SU-DHL-6 (cell line): ENCODE measurements at regions not wholly inside any gene's neighbourhood (a gene's known extent, or its start where the extent isn't known, plus 50 kb on each side); places are given as distances from the start of the nearest gene placed in this dataset.

Experiments
- H2AFZ ChIP-seq: fragments of 200-600 bp; sonication (generic); 2 replicates; pipeline ENCODE4 v1.6.1; 2014; ENCODE audit warnings: low read depth, mild to moderate bottlenecking, moderate library complexity, mixed read lengths, antibody characterized with exemption, low read length; ENCODE audit not compliant: severe bottlenecking
- H3F3A ChIP-seq: fragments of 200-600 bp; shearing (Covaris generic); 2 replicates; pipeline ENCODE4 v1.6.0; 2016; ENCODE audit warnings: antibody characterized with exemption, mild to moderate bottlenecking; ENCODE audit not compliant: insufficient read depth
- H3K27ac ChIP-seq: fragments of 200-600 bp; sonication (generic); 2 replicates; pipeline ENCODE4 v1.5.1; 2016; ENCODE audit warnings: low read depth, mild to moderate bottlenecking, low read length, moderate library complexity, mixed read lengths
- H3K27me3 ChIP-seq: fragments of 200-600 bp; sonication (generic), shearing (Covaris generic); 2 replicates; pipeline ENCODE4 v1.6.0; 2014; ENCODE audit warnings: mild to moderate bottlenecking, low read length
- H3K36me3 ChIP-seq: fragments of 200-600 bp; sonication (generic); 2 replicates; pipeline ENCODE4 v1.6.1; 2014; ENCODE audit warnings: mild to moderate bottlenecking, low read length, mixed read lengths
- H3K4me2 ChIP-seq: fragments of 300-600, 200-600 bp; shearing (Covaris generic), sonication (generic); 2 replicates; pipeline ENCODE4 v1.6.0; 2014; ENCODE audit warnings: low read length, low read depth, mild to moderate bottlenecking; ENCODE audit not compliant: poor library complexity, severe bottlenecking
- H3K4me3 ChIP-seq: fragments of 200-600 bp; sonication (generic); 2 replicates; pipeline ENCODE4 v1.5.1; 2014; ENCODE audit warnings: antibody characterized with exemption, low read length, mild to moderate bottlenecking, mixed read lengths; ENCODE audit not compliant: insufficient read depth, poor library complexity, severe bottlenecking
- H3K79me2 ChIP-seq: fragments of 200-600 bp; sonication (generic); 2 replicates; pipeline ENCODE4 v1.6.1; 2014; ENCODE audit warnings: mild to moderate bottlenecking, low read length, moderate library complexity; ENCODE audit not compliant: insufficient read depth
- H3K9ac ChIP-seq: fragments of 200-600 bp; sonication (generic); 2 replicates; pipeline ENCODE4 v1.7.0; 2014; ENCODE audit warnings: mild to moderate bottlenecking, low read length
- H3K9me2 ChIP-seq: fragments of 200-600 bp; sonication (generic); replicated peaks from 2 replicates; pipeline ENCODE4 v1.6.1; 2014; ENCODE audit warnings: low read length; ENCODE audit not compliant: insufficient read depth
- H3K9me3 ChIP-seq: fragments of 200-600 bp; sonication (generic); 2 replicates; pipeline ENCODE4 v1.6.1; 2014; ENCODE audit warnings: low read length, mixed read lengths; ENCODE audit not compliant: insufficient read depth
- H4K20me1 ChIP-seq: fragments of 200-600 bp; sonication (generic); 2 replicates; pipeline ENCODE4 v1.6.1; 2014; ENCODE audit warnings: low read depth, mild to moderate bottlenecking, antibody characterized with exemption, low read length, moderate library complexity, mixed read lengths
- CTCF ChIP-seq: fragments of 200-600 bp; sonication (generic); IDR thresholded peaks from one replicate; pipeline ENCODE4 v1.5.1; 2017; ENCODE audit warnings: antibody characterized with exemption, mild to moderate bottlenecking, low read length, moderate library complexity; ENCODE audit not compliant: insufficient read depth, poor library complexity, severe bottlenecking
- EZH2phosphoT487 ChIP-seq: fragments of 200-600 bp; sonication (generic), shearing (Covaris generic); conservative IDR thresholded peaks from 2 replicates; pipeline ENCODE4 v1.6.1; 2018; ENCODE audit warnings: mild to moderate bottlenecking, antibody characterized with exemption, low read length, moderate library complexity, mixed read lengths

- no peaks in the 10 kb centered on the region for H3F3A ChIP-seq
- H3K27ac ChIP-seq: no peak overlapping the region
- no peaks in the 10 kb centered on the region for H4K20me1 ChIP-seq
- H3K4me3 ChIP-seq: no peak overlapping the region
- H3K9me2 ChIP-seq: no peaks in the 10 kb centered on the region
- H3K9ac ChIP-seq: no peak overlapping the region
- no peak overlapping the region for H2AFZ ChIP-seq
- H3K4me2 ChIP-seq: no peak overlapping the region
- no peaks in the 10 kb centered on the region for H3K27me3 ChIP-seq
- TF ChIP-seq EZH2phosphoT487: no peak
- TF ChIP-seq CTCF: no peak
- H3K9me3 ChIP-seq: no peaks in the 10 kb centered on the region
- H3K36me3 ChIP-seq: no peaks in the 10 kb centered on the region
- no peaks in the 10 kb centered on the region for H3K79me2 ChIP-seq
These were observed 181.3 kb downstream of the PRL start for GRCh38 chr6:22115559-22115958.

- no peaks in the 10 kb centered on the region for H4K20me1 ChIP-seq
- H3K36me3 ChIP-seq: no peaks in the 10 kb centered on the region
These were observed 179.2 kb downstream of the PRL start for GRCh38 chr6:22117631-22118030.

GRCh38 chr6:22119500-22119899 is 177.3 kb downstream of the PRL start:
- TF ChIP-seq CTCF: no peak
- no peak for TF ChIP-seq EZH2phosphoT487
- Histone ChIP-seq H3K4me3 (no peak overlapping the region), H3F3A (no peaks in the 10 kb centered on the region), H3K4me2 (no peak overlapping the region), H3K9me2 (no peaks in the 10 kb centered on the region), H2AFZ (no peak overlapping the region), H4K20me1 (no peaks in the 10 kb centered on the region), H3K9ac (no peak overlapping the region), H3K36me3 (no peaks in the 10 kb centered on the region), H3K9me3 (no peaks in the 10 kb centered on the region), H3K27ac (no peak overlapping the region), H3K27me3 (no peaks in the 10 kb centered on the region), H3K79me2 (no peaks in the 10 kb centered on the region)

More at GRCh38 chr6:22117631-22118030, 179.2 kb downstream of the PRL start:
- H3K4me3 ChIP-seq: no peak overlapping the region
- no peak for TF ChIP-seq EZH2phosphoT487
- H3K27me3 ChIP-seq: no peaks in the 10 kb centered on the region
- H3K79me2 ChIP-seq: no peaks in the 10 kb centered on the region
- H3K9ac ChIP-seq: no peak overlapping the region
- no peaks in the 10 kb centered on the region for H3F3A ChIP-seq
- H3K9me2 ChIP-seq: no peaks in the 10 kb centered on the region
- H3K4me2 ChIP-seq: no peak overlapping the region
- no peak overlapping the region for H2AFZ ChIP-seq
- H3K9me3 ChIP-seq: no peaks in the 10 kb centered on the region
- no peak overlapping the region for H3K27ac ChIP-seq

- no peaks in the 10 kb centered on the region for H3F3A ChIP-seq
- no peaks in the 10 kb centered on the region for H3K27me3 ChIP-seq
- H3K4me2 ChIP-seq: no peak overlapping the region
- no peak overlapping the region for H3K4me3 ChIP-seq
- H3K79me2 ChIP-seq: no peaks in the 10 kb centered on the region
- no peaks in the 10 kb centered on the region for H3K36me3 ChIP-seq
- H2AFZ ChIP-seq: no peak overlapping the region
- H4K20me1 ChIP-seq: no peaks in the 10 kb centered on the region
- TF ChIP-seq EZH2phosphoT487: no peak
- no peak for TF ChIP-seq CTCF
- H3K9me2 ChIP-seq: no peaks in the 10 kb centered on the region
- H3K27ac ChIP-seq: no peak overlapping the region
- no peak overlapping the region for H3K9ac ChIP-seq
- H3K9me3 ChIP-seq: no peaks in the 10 kb centered on the region
These were observed 172.1 kb downstream of the PRL start for GRCh38 chr6:22124756-22125155.
